KMS-11 (cell line): ENCODE measurements at regions not wholly inside any gene's neighbourhood (a gene's known extent, or its start where the extent isn't known, plus 50 kb on each side); places are given as distances from the start of the nearest gene placed in this dataset.

Experiments
- H2AFZ ChIP-seq: fragments of 200-600 bp; sonication (generic); 2 replicates; pipeline ENCODE4 v1.6.1; 2016; ENCODE audit warnings: antibody characterized with exemption, mixed run types, low read depth
- H3K27ac ChIP-seq: fragments of 200-600 bp; sonication (generic); 2 replicates; pipeline ENCODE4 v1.6.1; 2016; ENCODE audit warnings: mild to moderate bottlenecking, mixed run types
- H3K27me3 ChIP-seq: fragments of 200-600 bp; sonication (generic); 2 replicates; pipeline ENCODE4 v1.6.1; 2017; ENCODE audit warnings: mild to moderate bottlenecking, low read depth, mixed run types, moderate library complexity; ENCODE audit not compliant: insufficient read depth
- H3K36me3 ChIP-seq: fragments of 200-600 bp; sonication (generic); 2 replicates; pipeline ENCODE4 v1.6.1; 2017; ENCODE audit warnings: mild to moderate bottlenecking, mixed run types; ENCODE audit not compliant: insufficient read depth
- H3K4me1 ChIP-seq: fragments of 200-600 bp; sonication (generic); 2 replicates; pipeline ENCODE4 v1.6.1; 2016; ENCODE audit warnings: mild to moderate bottlenecking, low read depth, mixed run types; ENCODE audit not compliant: poor library complexity, severe bottlenecking
- H3K4me2 ChIP-seq: fragments of 200-600 bp; sonication (generic); 2 replicates; pipeline ENCODE4 v1.7.0; 2016; ENCODE audit warnings: mild to moderate bottlenecking, mixed run types
- H3K4me3 ChIP-seq: fragments of 200-600 bp; sonication (generic); IDR thresholded peaks from 2 replicates; pipeline ENCODE4 v1.6.1; 2017; ENCODE audit warnings: low read depth, low read length, mixed read lengths; ENCODE audit not compliant: insufficient read depth
- H3K79me2 ChIP-seq: fragments of 200-600 bp; sonication (generic); 2 replicates; pipeline ENCODE4 v1.6.1; 2016; ENCODE audit warnings: low read depth, mixed run types; ENCODE audit not compliant: insufficient read depth
- H3K9ac ChIP-seq: fragments of 200-600 bp; sonication (generic); 2 replicates; pipeline ENCODE4 v1.6.1; 2016; ENCODE audit warnings: mild to moderate bottlenecking, mixed run types
- H4K20me1 ChIP-seq: fragments of 200-600 bp; sonication (generic); 2 replicates; pipeline ENCODE4 v1.6.1; 2016; ENCODE audit warnings: mild to moderate bottlenecking, mixed run types; ENCODE audit not compliant: insufficient read depth
- TF ChIP-seq, protein P1 (sequence below): fragments of 200-600 bp; sonication (generic); conservative IDR thresholded peaks from 2 replicates; pipeline ENCODE4 v1.6.1; 2017; ENCODE audit warnings: low read depth, mild to moderate bottlenecking, antibody characterized with exemption, low read length, moderate library complexity, mixed read lengths

DNA sequence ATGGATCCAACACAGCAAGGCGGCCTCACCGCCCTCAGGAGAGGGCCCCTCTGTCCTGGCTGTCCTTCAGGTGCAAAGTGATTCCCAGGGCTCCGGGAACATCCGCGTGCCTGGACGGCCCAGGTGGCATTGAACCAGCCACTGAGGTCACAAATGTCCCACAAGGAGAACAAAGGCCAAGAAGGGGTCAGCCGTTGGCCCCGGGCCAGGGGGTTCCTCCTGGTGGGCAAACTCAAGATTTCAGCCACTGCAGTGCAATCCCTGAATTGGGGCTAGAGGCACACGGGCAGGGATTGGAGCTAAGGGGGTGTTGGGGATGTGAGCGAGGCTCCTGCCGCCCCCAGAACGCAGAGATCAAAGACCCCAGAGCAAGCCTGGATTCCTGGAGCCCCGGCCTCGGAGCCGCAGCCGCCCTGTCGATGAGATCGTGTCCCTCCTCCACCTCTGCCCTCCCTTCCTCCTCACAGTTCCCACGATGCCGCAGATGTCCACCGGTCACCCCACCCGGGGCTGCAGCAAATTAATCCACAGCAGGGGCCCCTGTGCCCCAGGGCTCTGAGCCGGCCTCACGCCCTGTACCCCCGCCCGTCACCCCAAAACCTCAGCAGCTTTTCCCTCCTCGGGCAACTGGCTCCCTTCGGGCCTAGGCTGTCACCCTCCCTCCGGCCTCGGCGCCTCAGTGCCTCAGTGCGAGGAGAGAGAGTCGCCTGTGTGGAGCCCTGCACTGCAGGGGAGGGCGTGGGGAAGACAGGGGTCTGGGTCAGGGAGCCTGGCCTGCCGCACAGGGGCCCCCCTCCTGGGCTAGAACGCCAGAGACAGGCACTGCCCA, 56.7 kb upstream of the GALNT9 start:
- Histone ChIP-seq H4K20me1 (no peaks in the 10 kb centered on the region), H3K27me3 (peaks cover 19% of the 10 kb centered on the region; the same call in 1 of the 2 replicates), H3K4me3 (no peak overlapping the region), H3K27ac (no peak overlapping the region), H3K36me3 (no peaks in the 10 kb centered on the region), H2AFZ (no peak overlapping the region), H3K4me2 (no peak overlapping the region), H3K79me2 (no peaks in the 10 kb centered on the region), H3K9ac (no peak overlapping the region), H3K4me1 (no peaks in the 10 kb centered on the region)
- TF ChIP-seq, protein P1, sequence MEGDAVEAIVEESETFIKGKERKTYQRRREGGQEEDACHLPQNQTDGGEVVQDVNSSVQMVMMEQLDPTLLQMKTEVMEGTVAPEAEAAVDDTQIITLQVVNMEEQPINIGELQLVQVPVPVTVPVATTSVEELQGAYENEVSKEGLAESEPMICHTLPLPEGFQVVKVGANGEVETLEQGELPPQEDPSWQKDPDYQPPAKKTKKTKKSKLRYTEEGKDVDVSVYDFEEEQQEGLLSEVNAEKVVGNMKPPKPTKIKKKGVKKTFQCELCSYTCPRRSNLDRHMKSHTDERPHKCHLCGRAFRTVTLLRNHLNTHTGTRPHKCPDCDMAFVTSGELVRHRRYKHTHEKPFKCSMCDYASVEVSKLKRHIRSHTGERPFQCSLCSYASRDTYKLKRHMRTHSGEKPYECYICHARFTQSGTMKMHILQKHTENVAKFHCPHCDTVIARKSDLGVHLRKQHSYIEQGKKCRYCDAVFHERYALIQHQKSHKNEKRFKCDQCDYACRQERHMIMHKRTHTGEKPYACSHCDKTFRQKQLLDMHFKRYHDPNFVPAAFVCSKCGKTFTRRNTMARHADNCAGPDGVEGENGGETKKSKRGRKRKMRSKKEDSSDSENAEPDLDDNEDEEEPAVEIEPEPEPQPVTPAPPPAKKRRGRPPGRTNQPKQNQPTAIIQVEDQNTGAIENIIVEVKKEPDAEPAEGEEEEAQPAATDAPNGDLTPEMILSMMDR, result no peak

GRCh38 chr12:132384916-132385774, 55.8 kb upstream of the GALNT9 start:
- Histone ChIP-seq H2AFZ (no peak overlapping the region), H3K4me3 (no peak overlapping the region), H3K36me3 (no peaks in the 10 kb centered on the region), H3K9ac (no peak overlapping the region), H3K27me3 (peaks cover 22% of the 10 kb centered on the region; the same call in 1 of the 2 replicates), H3K4me2 (no peak overlapping the region), H3K4me1 (no peaks in the 10 kb centered on the region), H3K79me2 (no peaks in the 10 kb centered on the region), H4K20me1 (no peaks in the 10 kb centered on the region), H3K27ac (no peak overlapping the region)
- TF ChIP-seq, protein P1, result no peak

GRCh38 chr12:132380641-132381040, 51.3 kb upstream of the GALNT9 start:
- no peaks in the 10 kb centered on the region for H3K79me2 ChIP-seq
- peaks cover 10% of the 10 kb centered on the region; the same call in 1 of the 2 replicates for H3K27me3 ChIP-seq
- no peaks in the 10 kb centered on the region for H4K20me1 ChIP-seq
- H3K4me1 ChIP-seq, result no peaks in the 10 kb centered on the region
- TF ChIP-seq, protein P1, result no peak
- H3K27ac ChIP-seq, result no peak overlapping the region
- H2AFZ ChIP-seq, result no peak overlapping the region
- no peak overlapping the region for H3K4me2 ChIP-seq
- no peaks in the 10 kb centered on the region for H3K36me3 ChIP-seq
- no peak overlapping the region for H3K9ac ChIP-seq
- no peak overlapping the region for H3K4me3 ChIP-seq

DNA sequence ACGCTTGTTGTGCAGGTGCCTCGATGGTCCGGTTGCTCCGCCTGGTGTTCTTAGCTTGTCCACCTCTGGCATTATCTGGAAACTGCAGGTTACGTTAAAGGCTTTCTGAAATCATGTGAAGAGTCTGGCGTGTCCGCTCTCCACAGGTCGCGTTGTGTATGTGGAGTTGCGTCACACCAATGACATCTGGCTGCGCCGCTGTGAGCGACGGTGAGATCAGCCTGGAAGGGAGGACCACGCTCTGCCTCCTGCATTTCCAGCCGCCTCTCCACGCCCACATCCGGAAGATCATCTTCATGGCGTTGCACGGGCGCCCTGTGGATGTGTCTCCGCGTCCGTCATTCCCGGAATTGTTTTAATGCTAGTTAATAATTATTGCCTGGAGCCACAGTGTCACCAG, 50.6 kb upstream of the GALNT9 start:
- H3K4me1 ChIP-seq, result no peaks in the 10 kb centered on the region
- no peak overlapping the region for H3K4me2 ChIP-seq
- no peaks in the 10 kb centered on the region for H4K20me1 ChIP-seq
- no peak overlapping the region for H2AFZ ChIP-seq
- no peak overlapping the region for H3K4me3 ChIP-seq
- H3K27ac ChIP-seq, result no peak overlapping the region
- H3K79me2 ChIP-seq, result no peaks in the 10 kb centered on the region
- no peak overlapping the region for H3K9ac ChIP-seq
- TF ChIP-seq, protein P1, result no peak
- H3K27me3 ChIP-seq, result peaks cover 7% of the 10 kb centered on the region; the same call in 1 of the 2 replicates
- H3K36me3 ChIP-seq, result no peaks in the 10 kb centered on the region
